Central memory CD8-positive, alpha-beta T cell (primary cell): ENCODE measurements at regions not wholly inside any gene's neighbourhood (a gene's known extent, or its start where the extent isn't known, plus 50 kb on each side); places are given as distances from the start of the nearest gene placed in this dataset.
"Not testable (repeated sequence)": the region's sequence is repeated elsewhere in the genome, so short reads cannot be mapped to it uniquely, and the experiment has no call there.

ENCODE experiments used
- ATAC-seq: fragments of 150-1000 bp; cut with Tn5 transposase; replicated peaks from 2 replicates; pipeline ENCODE4 v1.10.0; 2022; ENCODE audit warnings: mild to moderate bottlenecking, moderate FRiP score, moderate number of reproducible peaks; ENCODE audit not compliant: poor library complexity, severe bottlenecking; ENCODE audit errors: extremely low read depth
- DNase-seq, 2 donors: peaks; one replicate each; pipeline ENCODE4 v3.0.0; 2021; ENCODE audit warnings: low spot score in 2 of 2
- H3K27ac Mint-ChIP-seq: one replicate; pipeline ENCODE4 v1.8.0; 2022; ENCODE audit warnings: low read depth, mild to moderate bottlenecking, moderate library complexity, mixed read lengths
- H3K27me3 Mint-ChIP-seq: one replicate; pipeline ENCODE4 v1.8.0; 2022; ENCODE audit warnings: mixed read lengths
- H3K36me3 Mint-ChIP-seq: one replicate; pipeline ENCODE4 v1.8.0; 2022; ENCODE audit warnings: mild to moderate bottlenecking, moderate library complexity, mixed read lengths; ENCODE audit not compliant: insufficient read depth
- H3K4me1 Mint-ChIP-seq: one replicate; pipeline ENCODE4 v1.8.0; 2022; ENCODE audit warnings: mixed read lengths
- H3K4me3 Mint-ChIP-seq: one replicate; pipeline ENCODE4 v1.8.0; 2022; ENCODE audit warnings: mild to moderate bottlenecking, moderate library complexity, mixed read lengths
- H3K9me3 Mint-ChIP-seq: one replicate; pipeline ENCODE4 v1.8.0; 2022; ENCODE audit warnings: mixed read lengths

DNA sequence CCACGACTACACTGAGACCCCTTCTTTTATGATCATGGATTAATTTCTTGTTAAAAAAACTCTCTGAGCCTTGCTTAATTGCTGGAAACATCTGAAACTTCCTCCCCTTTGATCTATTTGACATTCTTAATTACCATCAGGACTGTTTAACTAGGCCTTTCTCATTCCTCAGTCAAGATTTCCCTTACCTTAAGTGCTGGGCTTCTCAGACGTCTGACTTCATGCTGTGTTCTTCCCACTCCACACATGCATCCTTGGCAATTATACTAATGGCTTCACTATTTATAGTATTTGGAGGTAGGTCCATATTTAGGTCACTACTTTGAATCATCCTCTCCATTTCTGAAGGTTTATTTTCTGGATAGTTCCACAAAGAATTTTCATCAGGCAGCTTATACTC lies 341.3 kb upstream of the TMPRSS15 start:
- no peak for DNase-seq
- Mint-ChIP-seq H3K36me3 (no peaks in the 10 kb centered on the region), H3K9me3 (peaks cover 22% of the 10 kb centered on the region), H3K4me3 (no peak overlapping the region), H3K27ac (no peak overlapping the region), H3K27me3 (no peaks in the 10 kb centered on the region), H3K4me1 (no peaks in the 10 kb centered on the region)
- no peak for ATAC-seq

DNA sequence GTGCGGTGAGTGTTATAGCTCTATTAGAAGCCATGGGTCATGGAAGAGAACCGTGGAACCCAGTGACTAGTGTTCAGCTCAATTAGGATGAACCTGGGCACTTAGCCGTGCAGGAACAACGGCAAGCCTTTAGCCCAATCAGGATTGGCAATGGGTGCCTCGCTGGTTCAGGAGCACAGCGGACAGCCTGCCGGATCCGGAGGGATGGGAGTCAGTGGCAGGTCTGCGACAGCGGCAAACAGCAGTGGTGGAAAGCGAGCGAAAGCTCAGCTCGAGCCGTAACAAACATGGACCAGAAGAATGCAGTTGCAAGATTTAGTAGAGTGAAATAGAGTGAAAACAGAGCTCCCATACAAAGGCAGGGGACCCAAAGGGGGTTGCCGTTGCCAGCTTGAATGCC lies 349.3 kb upstream of the TMPRSS15 start:
- peaks cover 13% of the 10 kb centered on the region for H3K9me3 Mint-ChIP-seq
- not testable (repeated sequence) for H3K4me1 Mint-ChIP-seq, H3K4me3 Mint-ChIP-seq, DNase-seq, H3K36me3 Mint-ChIP-seq, H3K27ac Mint-ChIP-seq, H3K27me3 Mint-ChIP-seq, ATAC-seq

DNA sequence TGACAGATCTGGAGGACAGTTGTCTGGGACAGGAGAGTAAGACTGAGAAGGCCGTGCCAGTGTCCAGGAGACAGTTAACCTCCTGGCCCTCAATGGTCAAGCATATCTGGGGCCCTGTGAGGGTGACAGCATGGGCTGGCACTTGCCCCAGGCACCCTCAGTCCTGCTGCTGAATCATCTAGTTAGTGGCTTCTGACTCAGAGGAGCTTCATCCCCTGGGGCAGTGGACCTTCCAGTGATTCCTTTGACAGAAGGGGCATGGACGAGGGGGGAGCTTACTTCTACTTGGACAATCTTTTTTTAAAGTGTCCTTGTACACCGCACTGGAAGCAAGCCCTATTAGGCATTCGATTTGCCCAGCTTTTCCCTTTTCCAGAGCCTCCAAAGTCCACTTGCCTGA lies 352.7 kb upstream of the TMPRSS15 start:
- ATAC-seq, H3K4me3 Mint-ChIP-seq, H3K4me1 Mint-ChIP-seq, DNase-seq, H3K27ac Mint-ChIP-seq, H3K27me3 Mint-ChIP-seq, H3K36me3 Mint-ChIP-seq: not testable (repeated sequence)
- peaks cover 22% of the 10 kb centered on the region for H3K9me3 Mint-ChIP-seq

DNA sequence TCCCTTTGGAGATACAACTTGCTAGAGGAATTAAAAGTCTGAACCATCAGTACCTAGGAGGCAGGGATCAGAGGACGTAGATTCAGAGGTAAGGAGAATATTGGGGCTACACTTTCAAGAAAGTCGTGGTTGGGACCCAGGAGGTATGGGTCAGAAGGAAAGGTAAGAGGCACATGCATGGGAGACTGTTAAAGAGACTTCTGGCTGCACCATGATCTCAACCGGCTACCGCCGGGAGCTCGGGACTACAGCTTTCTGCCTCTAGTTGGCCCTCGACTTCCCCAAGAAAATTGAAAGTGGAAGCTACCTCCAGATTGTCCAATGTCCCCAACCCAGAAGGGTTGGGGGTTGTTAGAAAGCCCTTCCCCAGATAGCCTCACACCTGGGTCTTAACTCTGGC lies 355.7 kb upstream of the TMPRSS15 start:
- Mint-ChIP-seq H3K36me3 (peaks cover 2% of the 10 kb centered on the region), H3K27me3 (no peaks in the 10 kb centered on the region), H3K27ac (no peak overlapping the region), H3K4me1 (no peaks in the 10 kb centered on the region), H3K9me3 (peaks cover 17% of the 10 kb centered on the region), H3K4me3 (no peak overlapping the region)
- DNase-seq (no peak), ATAC-seq (no peak)

DNA sequence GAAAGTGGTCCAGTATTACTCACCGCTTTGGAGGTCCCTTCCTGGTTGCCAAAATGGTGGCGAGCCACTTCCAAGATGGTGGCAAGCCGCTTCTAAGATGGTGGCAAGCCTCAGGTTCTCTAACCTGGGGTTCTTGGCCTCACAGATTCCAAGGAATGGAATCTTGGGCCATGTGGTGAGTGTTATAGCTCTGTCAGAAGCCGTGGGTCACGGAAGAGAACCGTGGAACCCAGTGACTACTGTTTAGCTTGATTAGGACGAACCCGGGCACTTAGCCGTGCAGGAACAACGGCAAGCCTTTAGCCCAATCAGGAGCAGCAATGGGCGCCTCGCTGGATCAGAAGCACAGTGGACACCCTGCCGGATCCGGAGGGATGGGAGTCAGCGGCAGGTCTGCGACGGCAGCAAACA lies 356.2 kb upstream of the TMPRSS15 start:
- Mint-ChIP-seq H3K4me3 (no peak overlapping the region), H3K4me1 (no peaks in the 10 kb centered on the region), H3K27me3 (no peaks in the 10 kb centered on the region), H3K9me3 (peaks cover 17% of the 10 kb centered on the region), H3K36me3 (peaks cover 2% of the 10 kb centered on the region), H3K27ac (no peak overlapping the region)
- DNase-seq = no peak
- ATAC-seq = no peak

DNA sequence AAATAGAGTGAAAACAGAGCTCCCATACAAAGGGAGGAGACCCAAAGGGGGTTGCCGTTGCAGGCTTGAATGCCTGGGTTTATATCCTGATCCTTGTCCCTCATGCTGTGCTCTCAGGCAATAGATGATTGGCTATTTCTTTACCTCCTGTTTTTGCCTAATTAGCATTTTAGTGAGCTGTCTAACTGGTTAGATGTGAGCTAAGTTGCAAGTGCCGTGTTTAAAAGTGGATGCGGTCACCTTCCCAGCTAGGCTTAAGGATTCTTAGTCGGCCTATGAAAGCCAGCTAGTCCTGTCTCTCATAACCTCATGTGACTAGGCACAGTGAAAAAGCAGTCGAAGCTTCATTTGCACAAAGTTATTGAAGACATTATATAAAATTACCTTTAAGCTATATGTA lies 356.7 kb upstream of the TMPRSS15 start:
- no peak overlapping the region for H3K4me3 Mint-ChIP-seq
- H3K36me3 Mint-ChIP-seq = peaks cover 2% of the 10 kb centered on the region
- no peaks in the 10 kb centered on the region for H3K4me1 Mint-ChIP-seq
- no peak overlapping the region for H3K27ac Mint-ChIP-seq
- DNase-seq = no peak
- ATAC-seq = no peak
- H3K27me3 Mint-ChIP-seq = no peaks in the 10 kb centered on the region
- H3K9me3 Mint-ChIP-seq = peaks cover 17% of the 10 kb centered on the region

DNA sequence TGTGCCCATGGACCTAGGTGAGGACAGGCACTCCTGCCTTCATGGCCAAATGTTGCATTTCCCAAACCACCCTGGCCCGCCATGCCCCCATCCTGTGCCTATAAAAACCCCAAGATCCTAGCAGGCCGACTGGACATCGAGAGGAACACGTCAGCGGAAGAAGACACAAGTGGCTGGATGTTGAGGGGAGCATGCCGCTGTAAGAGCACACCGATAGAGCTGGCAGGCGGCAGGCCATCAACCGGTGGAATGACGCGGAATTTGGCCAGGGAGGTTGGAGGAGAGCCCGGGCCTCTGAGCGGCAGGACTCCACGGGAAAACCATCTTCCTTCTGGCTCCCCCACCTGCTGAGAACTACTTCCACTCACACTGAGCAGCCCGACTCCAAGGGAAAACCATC lies 361.1 kb upstream of the TMPRSS15 start:
- H3K4me1 Mint-ChIP-seq = no peaks in the 10 kb centered on the region
- ATAC-seq (no peak), DNase-seq (no peak)
- H3K27me3 Mint-ChIP-seq = no peaks in the 10 kb centered on the region
- peaks cover 9% of the 10 kb centered on the region for H3K9me3 Mint-ChIP-seq
- no peak overlapping the region for H3K4me3 Mint-ChIP-seq
- no peak overlapping the region for H3K27ac Mint-ChIP-seq
- peaks cover 2% of the 10 kb centered on the region for H3K36me3 Mint-ChIP-seq

DNA sequence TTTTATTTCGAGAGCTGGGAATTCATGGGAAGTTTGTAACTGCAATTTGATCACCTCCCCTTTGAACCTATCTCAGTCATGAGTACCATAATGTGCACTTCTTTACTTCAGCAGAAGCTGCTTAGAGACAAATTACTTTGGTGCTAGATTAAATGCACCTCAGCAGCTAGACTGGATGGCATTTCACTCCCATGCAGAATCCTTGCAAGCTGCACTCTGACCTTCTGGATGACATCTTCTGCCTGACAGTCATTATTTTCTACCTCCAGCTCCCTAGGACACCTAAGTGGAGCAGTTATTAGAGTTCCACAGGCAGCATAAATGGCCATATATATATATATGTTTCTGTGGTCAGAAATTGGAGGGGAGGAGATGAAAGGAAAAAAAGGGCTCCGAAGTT lies 366.0 kb upstream of the TMPRSS15 start:
- Mint-ChIP-seq H3K27ac (no peak overlapping the region), H3K27me3 (no peaks in the 10 kb centered on the region), H3K4me3 (no peak overlapping the region), H3K9me3 (peaks cover 5% of the 10 kb centered on the region), H3K36me3 (no peaks in the 10 kb centered on the region), H3K4me1 (no peaks in the 10 kb centered on the region)
- no peak for DNase-seq
- ATAC-seq = no peak

DNA sequence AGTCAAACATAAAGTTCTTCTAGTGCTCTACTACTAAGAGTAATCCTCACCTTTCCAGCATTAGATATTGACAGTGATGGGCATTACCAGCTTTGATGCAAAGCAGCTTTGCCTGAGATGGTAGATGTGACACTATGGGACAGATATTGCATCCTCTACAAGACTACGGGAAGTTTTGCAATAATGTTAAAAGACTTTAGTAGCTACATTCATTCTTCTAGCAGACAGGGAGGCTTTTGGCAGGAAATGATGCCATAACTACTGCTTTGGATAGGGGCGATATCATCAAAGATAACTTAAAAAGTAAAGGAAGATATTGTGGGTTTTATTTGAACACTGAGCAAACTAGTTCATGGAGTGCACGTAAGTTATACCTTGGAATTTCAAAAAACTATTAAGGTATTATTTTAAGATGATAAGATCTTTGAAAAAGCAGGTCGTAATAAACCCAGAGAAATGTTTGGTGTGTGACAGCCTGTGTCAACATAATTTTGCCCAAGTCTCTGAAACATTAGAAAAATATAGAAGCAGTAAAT lies 368.3 kb upstream of the TMPRSS15 start:
- Mint-ChIP-seq H3K27ac (no peak overlapping the region), H3K27me3 (no peaks in the 10 kb centered on the region), H3K9me3 (no peaks in the 10 kb centered on the region), H3K4me1 (no peaks in the 10 kb centered on the region), H3K4me3 (no peak overlapping the region), H3K36me3 (no peaks in the 10 kb centered on the region)
- no peak for ATAC-seq
- DNase-seq = no peak

DNA sequence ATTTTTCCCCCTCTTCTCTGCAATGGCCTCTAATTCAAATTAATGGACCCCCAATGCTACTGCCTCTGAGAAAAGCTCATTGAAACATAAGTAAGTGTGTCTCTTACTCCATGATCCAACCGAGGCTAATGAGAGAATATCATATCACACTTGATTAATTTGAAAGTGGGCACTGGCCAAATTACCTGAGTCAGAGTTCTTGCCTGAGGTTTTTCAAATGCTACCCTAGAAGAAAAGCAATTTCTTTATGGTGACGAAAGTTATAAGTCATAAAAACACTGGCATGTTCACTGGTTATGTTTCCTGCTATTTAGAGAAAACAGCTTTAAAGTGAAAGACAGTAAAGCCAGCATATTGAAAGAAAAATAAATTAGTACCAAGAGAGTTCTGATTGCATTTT lies 368.8 kb upstream of the TMPRSS15 start:
- no peak for DNase-seq
- H3K36me3 Mint-ChIP-seq = no peaks in the 10 kb centered on the region
- no peaks in the 10 kb centered on the region for H3K9me3 Mint-ChIP-seq
- no peaks in the 10 kb centered on the region for H3K4me1 Mint-ChIP-seq
- H3K4me3 Mint-ChIP-seq = no peak overlapping the region
- no peak for ATAC-seq
- H3K27ac Mint-ChIP-seq = no peak overlapping the region
- no peaks in the 10 kb centered on the region for H3K27me3 Mint-ChIP-seq

DNA sequence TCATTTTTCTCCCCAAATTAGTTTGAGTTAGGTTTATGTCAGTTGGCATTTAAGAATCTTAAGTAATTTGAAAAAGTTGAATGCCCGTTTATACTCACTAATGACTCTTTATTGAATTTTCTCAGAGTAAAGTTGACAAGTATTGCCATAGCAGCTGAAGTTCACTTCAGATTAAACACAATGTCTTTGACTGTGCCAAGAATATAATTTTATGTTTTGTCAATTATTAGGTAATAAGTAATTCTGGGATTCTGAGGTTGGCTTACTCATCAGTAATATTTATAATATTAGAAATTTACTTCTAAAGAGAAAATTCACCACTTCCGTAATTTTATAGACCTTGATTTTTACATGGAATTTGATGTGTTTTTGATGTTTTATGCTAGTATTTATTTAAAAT lies 369.3 kb upstream of the TMPRSS15 start:
- no peak overlapping the region for H3K27ac Mint-ChIP-seq
- no peaks in the 10 kb centered on the region for H3K36me3 Mint-ChIP-seq
- H3K27me3 Mint-ChIP-seq = no peaks in the 10 kb centered on the region
- H3K4me3 Mint-ChIP-seq = no peak overlapping the region
- no peak for DNase-seq
- no peaks in the 10 kb centered on the region for H3K9me3 Mint-ChIP-seq
- H3K4me1 Mint-ChIP-seq = no peaks in the 10 kb centered on the region
- no peak for ATAC-seq

DNA sequence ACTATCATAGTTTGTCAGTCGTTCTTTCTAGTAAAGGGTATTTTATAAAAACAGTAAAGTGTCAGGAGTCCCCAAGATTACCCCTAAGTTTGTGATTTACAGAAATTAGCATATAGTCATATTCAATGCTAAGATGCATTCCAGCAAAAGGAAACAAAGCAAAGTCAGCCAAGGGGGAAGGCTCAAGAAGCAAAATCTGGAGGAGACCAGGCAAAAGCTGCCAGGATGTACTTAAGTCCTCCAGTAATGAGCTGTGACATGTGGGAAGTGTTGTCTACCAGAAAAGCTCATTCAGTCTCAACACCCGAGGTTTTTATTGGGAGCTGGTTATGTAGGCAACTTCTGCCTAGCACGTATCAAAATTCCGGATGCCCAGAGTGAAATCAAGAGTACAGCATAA lies 373.4 kb upstream of the TMPRSS15 start:
- H3K27me3 Mint-ChIP-seq = no peaks in the 10 kb centered on the region

DNA sequence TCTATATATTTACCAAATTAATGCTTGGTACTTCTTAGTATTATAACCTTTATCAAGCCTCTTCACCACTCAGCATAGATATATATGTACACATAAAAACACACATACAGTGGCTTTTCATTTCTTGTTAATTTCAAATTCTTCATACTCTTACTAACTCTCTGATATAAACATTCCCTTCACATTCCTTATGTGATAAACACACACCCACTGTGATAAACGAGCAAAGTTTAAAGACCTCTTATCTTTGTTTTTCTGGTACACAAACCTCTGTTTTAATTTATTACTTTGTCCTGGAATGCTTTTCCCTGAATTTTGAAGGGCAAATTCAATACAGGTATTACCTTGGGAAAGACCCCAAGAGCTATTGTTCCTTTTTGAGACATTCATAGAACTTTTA lies 379.1 kb upstream of the TMPRSS15 start:
- Mint-ChIP-seq H3K36me3 (no peaks in the 10 kb centered on the region), H3K9me3 (peaks cover 21% of the 10 kb centered on the region), H3K27me3 (no peaks in the 10 kb centered on the region), H3K4me1 (no peaks in the 10 kb centered on the region), H3K4me3 (no peak overlapping the region), H3K27ac (no peak overlapping the region)
- no peak for ATAC-seq
- DNase-seq = no peak

More for the DNA sequence above, 373.4 kb upstream of the TMPRSS15 start:
- Mint-ChIP-seq H3K27ac (no peak overlapping the region), H3K4me1 (no peaks in the 10 kb centered on the region), H3K9me3 (peaks cover 12% of the 10 kb centered on the region), H3K4me3 (no peak overlapping the region), H3K36me3 (no peaks in the 10 kb centered on the region)
- no peak for DNase-seq
- ATAC-seq = no peak

DNA sequence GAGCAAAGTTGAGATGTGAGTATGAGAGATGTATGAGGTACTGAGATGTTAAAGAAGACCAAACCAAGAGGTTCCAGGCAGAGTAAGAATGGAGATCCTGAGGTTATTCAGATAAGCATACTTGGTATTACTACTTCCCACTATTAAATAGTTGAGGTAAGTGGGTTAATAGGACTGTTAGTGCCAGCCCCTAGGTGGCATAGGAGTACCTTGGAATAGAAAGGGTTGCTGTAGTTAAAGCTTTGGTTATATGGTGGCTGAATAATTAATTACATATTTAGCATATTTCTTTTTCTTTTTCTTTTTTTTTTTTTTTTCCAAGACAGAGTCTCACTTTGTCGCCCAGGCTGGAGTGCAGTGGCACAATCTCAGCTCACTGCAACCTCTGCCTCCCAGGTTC lies 397.9 kb upstream of the TMPRSS15 start:
- ATAC-seq (no peak), DNase-seq (no peak)
- Mint-ChIP-seq H3K9me3 (peaks cover 33% of the 10 kb centered on the region), H3K36me3 (no peaks in the 10 kb centered on the region), H3K4me1 (no peaks in the 10 kb centered on the region), H3K4me3 (no peak overlapping the region), H3K27me3 (no peaks in the 10 kb centered on the region), H3K27ac (no peak overlapping the region)
